IPS-NIHi7 (cell line): ENCODE measurements at regions not wholly inside any gene's neighbourhood (a gene's known extent, or its start where the extent isn't known, plus 50 kb on each side); places are given as distances from the start of the nearest gene placed in this dataset.
"Not testable (repeated sequence)": the region's sequence is repeated elsewhere in the genome, so short reads cannot be mapped to it uniquely, and the experiment has no call there.

Source experiments
- DNase-seq: peaks from one replicate; pipeline ENCODE4 v3.0.0; 2012; ENCODE audit warnings: mixed read lengths; ENCODE audit errors: extremely low spot score

DNA sequence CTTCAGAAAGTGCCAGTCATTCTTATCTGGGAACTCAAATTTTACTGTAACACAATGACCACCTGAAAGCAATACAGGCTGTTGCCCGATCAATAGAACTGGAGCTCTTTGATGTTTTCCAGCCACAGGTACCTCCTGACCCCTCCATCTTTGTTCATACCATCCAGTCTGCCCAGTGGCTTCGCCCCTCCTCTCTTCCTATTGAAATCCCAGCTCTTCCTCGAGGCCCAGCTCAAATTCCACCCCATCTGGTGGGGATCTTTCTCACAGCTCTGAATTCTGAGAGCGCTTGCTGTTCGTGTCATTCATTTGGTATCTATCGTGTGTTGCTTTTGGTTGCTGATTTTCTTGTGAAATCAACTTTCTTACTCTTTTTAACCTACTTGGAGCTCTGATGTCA, 87.9 kb upstream of the CNKSR3 start:
- DNase-seq: peak; percentile 34

- DNase-seq: no peak
These were observed 91.8 kb upstream of the CNKSR3 start for GRCh38 chr6:154602296-154602695.

GRCh38 chr6:154602708-154603107, 92.2 kb upstream of the CNKSR3 start:
- DNase-seq: no peak

- peak; percentile 20 for DNase-seq
These were observed 93.6 kb upstream of the CNKSR3 start for GRCh38 chr6:154604119-154604518.

GRCh38 chr6:154605178-154605881, 94.8 kb upstream of the CNKSR3 start:
- no peak for DNase-seq

DNA sequence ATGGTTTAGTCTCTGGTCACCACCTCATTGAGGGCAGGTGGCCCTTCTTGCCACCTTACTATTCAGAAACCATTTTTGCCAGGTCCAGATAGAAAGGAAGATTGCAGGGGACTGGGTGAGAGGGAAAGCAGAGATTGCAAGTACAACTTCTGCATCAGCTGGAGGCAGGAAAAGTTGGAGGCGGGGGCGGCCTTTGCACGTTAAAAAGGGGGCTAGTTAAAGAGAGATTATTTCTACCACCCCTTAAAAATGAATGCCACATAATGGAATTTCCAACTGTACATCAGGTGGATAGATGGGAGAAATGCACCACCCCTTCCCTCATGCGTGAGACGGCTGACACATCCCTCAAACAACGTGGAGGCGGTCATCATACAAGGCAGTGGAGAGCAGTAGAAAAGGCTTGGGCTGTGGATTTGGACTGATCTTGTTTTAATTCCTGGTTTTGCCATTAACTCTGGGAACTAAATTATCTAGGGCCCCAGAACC, 95.4 kb upstream of the CNKSR3 start:
- no peak for DNase-seq

GRCh38 chr6:154606457-154606856, 96.0 kb upstream of the CNKSR3 start:
- no peak for DNase-seq

- no peak for DNase-seq
These were observed 96.4 kb upstream of the CNKSR3 start for GRCh38 chr6:154606860-154607259.

GRCh38 chr6:154611241-154611640, 100.8 kb upstream of the CNKSR3 start:
- no peak for DNase-seq

- no peak for DNase-seq
These were observed 101.4 kb upstream of the CNKSR3 start for GRCh38 chr6:154611847-154612246.

GRCh38 chr6:154613137-154613676, 102.7 kb upstream of the CNKSR3 start:
- DNase-seq: no peak

DNA sequence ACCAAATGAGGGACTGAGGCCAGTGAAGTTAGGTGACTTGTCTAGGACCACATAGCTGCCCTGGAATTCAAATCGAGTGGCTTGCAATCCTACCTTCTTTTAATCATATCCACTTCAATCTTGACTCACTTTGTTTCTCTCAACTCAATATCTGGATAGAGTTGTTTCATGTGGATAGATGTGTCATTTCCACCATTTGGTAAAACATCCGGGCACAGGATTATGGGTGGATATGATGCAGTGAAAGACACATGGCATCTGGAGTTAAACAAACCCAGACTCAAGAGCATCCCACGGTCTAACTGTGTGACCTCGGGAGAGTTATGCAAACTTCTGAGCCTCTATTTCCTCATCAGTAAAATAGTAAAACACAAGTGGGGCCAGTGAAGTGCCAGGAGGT, 103.6 kb upstream of the CNKSR3 start:
- no peak for DNase-seq

- DNase-seq: no peak
These were observed 104.2 kb upstream of the CNKSR3 start for GRCh38 chr6:154614641-154615040.

- DNase-seq: peak; percentile 53
These were observed 105.1 kb upstream of the CNKSR3 start for GRCh38 chr6:154615483-154616025.

DNA sequence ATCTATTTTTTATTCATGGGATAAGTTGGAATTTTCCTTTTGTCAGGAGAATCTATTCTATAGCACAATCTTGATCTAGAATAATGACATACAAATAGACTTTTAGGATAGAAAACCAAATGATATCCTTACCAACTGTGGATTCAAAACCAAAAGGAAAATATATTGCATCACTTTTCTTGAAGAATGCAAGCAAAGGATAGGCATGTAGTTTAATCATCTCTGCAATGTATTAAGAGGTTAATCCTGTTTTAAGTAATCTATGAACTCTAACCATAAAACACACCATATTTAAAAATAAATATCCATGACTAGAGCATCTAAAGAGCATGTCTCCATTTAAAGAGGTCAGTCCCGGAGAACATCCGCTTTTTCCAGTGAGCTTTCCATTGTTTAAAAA, 106.7 kb upstream of the CNKSR3 start:
- no peak for DNase-seq

- no peak for DNase-seq
These were observed 108.7 kb upstream of the CNKSR3 start for GRCh38 chr6:154619146-154619545.

DNA sequence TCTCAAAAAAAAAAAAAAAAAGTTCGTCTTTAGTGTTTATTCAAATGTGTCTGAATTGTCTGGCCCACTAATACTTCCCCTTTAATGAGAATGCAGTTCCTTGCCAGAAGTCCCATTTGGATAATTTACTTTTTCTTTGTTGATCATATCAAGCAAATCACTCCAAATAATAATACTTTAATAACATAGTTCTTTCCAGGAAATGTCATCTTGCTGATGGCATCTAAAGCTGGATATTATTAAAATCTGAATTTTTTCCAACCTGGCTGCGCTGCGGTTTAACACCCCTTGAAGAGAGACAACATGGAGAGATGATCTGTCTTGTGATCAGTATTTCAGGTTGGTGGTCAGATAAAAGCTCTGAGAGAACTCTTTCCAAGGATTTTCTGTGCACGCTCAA, 111.2 kb upstream of the CNKSR3 start:
- no peak for DNase-seq

DNA sequence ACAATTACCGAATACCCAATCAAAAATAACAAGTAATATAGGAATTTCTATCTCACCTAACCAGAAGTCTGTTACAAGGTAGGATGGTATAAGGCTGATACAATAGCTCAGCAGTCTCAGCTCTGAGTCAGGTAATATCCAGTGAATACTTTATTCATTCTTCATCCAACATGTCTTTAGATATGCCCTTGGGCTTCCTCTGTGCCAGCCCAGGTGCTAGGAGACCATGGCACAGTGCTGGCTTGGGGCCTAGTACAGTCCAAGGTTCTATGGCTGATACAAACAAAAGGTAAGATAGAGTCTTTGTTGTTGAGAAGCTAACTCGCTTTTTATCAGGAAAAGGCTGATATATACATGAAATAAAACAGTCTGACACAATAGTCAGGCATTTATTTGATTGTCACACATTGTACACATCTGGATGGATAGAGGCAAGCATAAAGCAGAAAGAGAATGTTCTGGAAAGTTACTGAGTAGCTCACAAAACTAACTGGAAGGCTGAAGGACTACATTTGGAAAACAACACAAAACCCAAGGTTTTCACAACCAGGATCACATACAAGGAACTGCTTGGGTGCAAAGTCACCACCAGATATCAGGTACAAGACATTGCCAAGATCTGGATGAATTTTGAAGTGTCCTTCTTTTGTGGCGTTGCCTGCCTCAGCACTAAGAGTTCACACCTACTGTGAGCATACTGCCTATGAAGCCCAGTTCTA, 110.4 kb upstream of the SCAF8 start:
- no peak for DNase-seq

- DNase-seq: no peak
These were observed 109.8 kb upstream of the SCAF8 start for GRCh38 chr6:154623391-154623790.

DNA sequence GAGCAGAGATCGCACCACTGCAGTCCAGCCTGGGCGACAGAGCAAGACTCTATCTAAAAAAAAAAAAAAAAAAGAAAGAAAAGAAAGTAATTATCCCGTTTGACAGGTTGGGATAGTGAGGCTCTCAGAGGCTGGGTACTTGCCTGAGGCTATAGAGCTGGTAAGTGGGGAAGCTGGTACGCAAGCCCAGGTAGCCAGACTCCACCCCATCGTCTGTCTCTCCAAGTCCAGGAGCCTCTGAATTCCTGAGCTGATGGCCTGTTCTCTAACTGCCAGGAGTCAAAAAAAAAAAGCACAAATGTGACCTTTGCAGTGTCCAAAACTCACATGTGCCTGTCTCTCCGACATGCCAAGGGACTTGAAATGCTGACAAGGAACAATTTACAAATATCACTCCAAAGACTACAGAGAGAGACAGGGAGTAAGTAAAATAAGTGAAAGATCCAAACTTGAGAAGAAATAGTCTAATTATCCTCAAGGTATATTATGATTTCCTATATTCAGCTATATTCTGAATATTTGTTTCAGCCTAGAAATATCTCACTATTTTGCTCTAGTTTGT, 109.1 kb upstream of the SCAF8 start:
- no peak for DNase-seq

DNA sequence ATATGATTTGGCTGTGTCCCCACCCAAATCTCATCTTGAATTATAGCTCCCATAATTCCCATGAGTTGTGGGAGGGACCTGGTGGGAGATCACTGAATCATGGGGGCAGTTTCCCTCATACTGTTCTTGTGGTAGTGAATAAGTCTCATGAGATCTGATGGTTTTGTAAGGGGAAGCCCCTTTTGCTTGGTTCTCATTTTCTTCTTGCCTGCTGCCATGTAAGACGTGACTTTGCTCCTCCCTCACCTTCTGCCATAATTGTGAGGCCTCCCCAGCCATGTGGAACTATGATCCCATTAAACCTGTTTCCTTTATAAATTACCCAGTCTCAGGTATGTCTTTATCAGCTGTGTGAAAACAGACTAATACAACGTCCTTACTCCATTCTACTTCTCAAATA, 108.5 kb upstream of the SCAF8 start:
- DNase-seq: not testable (repeated sequence)

DNA sequence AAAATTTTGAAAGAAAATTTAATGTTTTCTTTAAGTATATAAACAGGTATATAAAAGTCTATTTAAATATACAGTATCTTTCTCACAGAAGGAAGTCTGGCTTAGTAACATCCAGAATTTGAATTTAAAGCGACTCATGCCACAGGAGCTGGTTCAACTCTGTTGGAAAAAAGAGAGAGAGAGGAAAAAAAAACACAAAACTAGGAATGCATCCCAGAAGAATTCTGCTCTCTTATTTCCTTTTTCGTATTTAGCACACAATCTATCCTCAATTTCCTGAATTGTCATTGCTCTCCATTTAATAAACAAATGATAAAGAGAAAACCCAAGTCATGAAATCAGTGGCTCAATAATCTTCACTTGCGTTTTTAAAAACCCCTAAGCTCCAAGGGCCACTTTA, 107.5 kb upstream of the SCAF8 start:
- no peak for DNase-seq
